ENCODE measurements at regions not wholly inside any gene's neighbourhood (a gene's known extent, or its start where the extent isn't known, plus 50 kb on each side); places are given as distances from the start of the nearest gene placed in this dataset.
"Not testable (repeated sequence)": the region's sequence is repeated elsewhere in the genome, so short reads cannot be mapped to it uniquely, and the experiment has no call there.

DNA sequence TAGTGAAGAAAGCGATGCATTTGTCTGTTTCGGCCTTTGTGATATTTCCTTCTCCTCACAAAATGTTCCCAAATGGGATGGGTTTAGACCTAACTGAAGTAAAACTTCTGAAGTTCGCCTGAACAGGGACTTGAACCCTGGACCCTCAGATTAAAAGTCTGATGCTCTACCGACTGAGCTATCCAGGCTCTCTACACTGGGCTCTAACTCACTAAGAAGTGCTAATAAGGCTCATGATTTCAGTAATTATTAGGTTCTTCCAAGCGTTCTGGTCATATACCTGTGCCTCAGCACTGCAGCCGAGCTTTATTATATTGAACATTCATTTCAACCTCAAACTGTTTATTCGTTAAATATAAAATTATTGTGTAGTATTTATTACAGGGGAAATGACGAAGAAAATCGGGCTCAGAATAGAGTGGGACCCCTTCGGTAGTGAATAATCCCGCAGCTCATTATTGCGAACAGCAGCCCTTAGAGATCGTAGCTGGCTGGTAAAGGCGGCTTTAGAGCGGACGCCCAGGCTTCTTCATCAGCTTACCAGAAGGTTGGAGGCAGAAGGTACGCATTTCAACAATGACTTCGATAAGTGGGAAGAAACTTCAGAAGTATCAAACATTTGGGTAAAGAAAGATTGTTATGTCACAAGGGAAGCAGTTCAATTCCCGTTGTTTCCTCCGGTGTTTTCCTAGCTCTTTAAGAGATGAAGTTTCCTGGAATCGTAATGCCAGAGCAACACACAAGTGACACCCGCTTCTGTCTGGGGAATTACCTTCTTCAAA is 119.0 kb upstream of the ZNF184 start:
- DNase-seq (ENCODE audit: low spot score), result no peak

DNA sequence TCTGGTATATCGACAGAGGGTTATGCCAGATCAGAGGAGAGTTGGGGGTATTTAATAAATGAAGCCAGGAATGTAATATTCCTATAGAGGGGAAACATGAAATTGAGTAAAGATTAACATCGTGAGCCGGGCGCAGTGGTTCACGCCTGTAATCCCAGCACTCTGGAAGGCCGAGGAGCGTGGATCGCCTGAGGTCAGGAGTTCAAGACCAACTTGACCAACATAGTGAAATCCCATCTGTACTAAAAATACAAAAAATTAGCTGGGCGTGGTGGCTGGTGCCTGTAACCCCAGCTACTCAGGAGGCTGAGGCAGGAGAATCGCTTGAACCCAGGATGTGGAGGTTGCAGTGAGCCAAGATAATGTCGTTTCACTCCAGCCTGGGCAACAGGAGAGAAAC is 112.4 kb upstream of the ZNF184 start:
- DNase-seq (ENCODE audit: low spot score), result not testable (repeated sequence)

- DNase-seq (ENCODE audit: low spot score), result no peak
These were observed 111.4 kb upstream of the ZNF184 start for GRCh38 chr6:27584326-27584725.

GRCh38 chr6:27582928-27583725 is 110.2 kb upstream of the ZNF184 start:
- DNase-seq (ENCODE audit: low spot score), result no peak

GRCh38 chr6:27579973-27580372 is 107.1 kb upstream of the ZNF184 start:
- no peak for DNase-seq (ENCODE audit: low spot score)

GRCh38 chr6:27577922-27578321 is 105.0 kb upstream of the ZNF184 start:
- no peak for DNase-seq (ENCODE audit: low spot score)

DNA sequence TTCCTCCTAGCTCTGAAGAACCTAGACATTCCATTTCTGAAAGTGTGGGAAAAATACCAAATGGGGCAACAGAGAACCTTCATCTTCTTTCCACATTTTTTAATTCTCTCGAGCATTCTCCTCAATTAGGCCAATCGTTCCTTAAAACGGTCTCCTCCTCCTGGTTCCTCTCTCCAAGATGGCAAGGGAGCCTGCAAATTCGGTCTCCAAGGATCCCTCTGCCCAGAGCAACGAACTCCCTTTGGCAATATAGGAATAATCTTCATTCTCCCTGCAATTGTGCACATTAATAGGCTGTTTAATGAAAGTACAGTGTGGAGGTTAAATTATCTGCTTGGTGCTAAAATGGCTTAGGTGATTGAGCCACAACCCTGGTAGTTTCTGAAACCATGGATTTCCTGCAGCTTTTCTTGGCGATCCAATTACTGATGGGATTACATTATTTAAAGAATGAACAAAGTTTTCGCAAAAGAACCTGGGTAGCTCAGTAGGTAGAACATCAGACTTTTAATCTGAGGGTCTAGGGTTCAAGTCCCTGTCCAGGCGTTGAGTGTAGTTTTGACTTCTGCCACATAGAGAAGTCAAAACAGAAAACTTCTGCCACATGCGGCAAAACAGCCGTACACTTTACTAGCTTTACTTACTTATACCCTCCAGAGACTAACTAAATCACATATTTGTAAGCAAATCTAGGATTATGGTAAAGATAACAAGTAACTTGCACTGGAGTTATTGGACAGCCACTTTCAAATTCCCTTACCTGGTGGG is 102.9 kb upstream of the ZNF184 start:
- DNase-seq (ENCODE audit: low spot score), result no peak

DNA sequence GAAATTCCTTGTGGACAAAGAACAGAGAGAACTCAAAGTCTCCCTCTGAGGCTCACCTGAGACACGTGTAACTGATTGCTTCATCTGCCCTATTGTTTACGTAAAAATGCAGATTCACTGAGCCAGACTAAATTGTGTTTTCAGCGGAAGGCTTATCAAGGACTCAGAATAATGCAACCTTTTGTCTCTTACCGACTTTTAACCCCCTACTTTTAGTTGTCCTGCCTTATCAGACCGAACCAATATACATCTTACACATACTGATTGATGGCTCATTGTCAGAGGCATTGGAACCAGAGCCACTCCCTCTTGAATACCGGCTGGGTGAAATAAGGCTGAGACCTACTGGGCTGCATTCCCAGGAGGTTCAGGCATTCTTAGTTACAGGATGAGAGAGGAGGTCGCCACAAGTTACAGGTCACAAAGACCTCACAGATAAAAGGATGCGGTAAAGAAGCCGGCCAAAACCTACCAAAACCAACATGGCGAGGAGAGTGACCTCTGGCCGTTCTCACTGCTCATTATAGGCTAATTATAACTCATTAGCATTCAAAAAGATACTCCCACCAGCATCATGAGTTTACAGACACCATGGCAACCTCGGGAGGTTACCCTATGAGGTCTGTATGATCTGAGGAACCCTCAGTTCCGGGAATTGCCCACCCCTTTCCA is 95.5 kb upstream of the ZNF184 start:
- no peak for DNase-seq (ENCODE audit: low spot score)

DNA sequence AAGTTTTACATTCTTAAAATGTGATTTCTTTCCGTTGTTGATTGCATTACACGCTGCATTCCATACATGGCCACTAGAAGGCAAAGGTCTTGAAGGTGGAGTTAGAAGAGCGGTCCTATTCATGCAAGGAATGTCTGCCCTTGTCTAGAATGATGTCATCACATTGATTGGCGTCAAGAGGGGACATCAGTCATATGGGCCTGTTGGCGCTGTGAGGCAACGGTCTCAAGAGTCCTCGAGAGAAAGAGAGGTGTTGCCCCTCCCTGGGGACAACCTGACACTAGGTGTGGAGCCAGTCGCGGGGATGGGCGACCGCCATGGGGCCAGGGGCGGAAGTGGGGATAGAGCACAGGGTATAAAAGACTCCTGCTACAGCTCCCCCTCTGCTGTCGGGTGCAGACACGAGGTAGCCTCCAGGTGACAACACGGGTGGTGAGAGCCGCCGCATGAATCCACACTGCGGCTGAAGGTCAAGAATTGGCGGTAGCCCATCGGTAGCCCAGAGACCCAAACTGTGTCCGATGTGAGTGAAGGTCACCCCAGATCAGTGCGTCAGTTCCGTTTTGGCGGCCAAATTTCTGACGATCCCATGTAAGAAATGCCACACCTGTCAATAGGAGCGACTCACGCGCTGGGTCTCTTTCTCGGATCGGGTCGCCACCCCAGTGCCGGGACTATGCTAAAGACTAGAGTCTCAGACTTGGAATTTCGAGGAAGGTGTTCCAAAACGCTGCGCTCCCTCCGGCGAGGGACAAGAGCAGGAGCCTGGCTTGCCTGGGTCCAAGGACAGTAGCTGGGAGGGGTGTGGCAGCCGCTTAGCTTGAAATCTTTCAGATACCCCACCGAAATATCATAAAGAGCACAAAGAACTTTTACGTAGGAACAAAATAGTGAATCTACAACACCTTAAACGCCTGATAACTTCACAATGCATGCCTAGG is 93.2 kb upstream of the ZNF184 start:
- no peak for DNase-seq (ENCODE audit: low spot score)

DNA sequence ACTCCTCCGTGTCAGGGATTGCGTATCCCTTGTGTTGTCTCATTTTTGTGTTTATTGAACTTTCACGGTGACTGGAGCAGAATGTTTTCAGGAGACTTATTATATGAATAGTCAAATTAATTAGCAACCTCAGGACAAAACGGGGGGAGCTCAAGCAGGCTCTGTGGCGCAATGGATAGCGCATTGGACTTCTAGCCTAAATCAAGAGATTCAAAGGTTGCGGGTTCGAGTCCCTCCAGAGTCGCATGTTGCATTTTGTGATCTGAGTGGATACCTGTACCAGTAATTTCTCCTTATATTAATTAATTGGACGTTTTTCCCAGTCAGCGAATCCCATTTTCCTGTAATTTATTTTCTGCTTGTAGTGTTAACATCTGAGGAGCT is 89.1 kb upstream of the ZNF184 start:
- DNase-seq (ENCODE audit: low spot score), result no peak

DNA sequence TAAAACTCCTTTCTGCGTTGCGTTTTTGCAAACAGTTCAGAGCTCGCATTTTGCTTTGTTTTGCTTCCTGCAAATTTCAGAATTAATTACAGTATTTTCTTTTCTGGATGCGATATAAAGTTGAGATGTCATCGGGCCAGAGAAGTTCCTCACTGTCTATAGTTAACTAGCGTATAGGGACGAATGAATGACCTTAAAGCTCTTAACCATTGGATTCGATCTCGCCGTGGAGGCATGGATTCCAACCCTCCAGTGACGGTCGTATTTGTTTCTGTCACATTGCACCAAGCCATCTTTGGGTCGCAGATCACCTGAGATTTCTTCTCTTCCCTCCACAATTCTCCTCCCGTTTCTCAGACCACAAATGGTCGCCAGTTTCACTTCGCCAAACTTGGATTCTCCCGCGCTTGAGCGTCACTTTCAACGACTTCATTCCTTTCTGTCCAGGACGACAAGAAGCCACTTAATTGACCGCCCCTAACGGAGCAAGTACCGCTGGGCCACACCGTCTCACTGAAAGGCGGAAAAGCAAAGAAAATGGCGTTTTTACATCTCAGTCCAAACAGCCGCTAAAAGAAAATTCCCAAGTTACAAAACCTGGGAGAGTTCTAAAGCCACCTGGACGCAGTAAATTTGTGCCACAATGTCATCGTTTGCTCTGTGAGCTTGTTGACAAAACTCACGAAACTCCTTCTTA is 85.3 kb upstream of the ZNF184 start:
- no peak for DNase-seq (ENCODE audit: low spot score)

DNA sequence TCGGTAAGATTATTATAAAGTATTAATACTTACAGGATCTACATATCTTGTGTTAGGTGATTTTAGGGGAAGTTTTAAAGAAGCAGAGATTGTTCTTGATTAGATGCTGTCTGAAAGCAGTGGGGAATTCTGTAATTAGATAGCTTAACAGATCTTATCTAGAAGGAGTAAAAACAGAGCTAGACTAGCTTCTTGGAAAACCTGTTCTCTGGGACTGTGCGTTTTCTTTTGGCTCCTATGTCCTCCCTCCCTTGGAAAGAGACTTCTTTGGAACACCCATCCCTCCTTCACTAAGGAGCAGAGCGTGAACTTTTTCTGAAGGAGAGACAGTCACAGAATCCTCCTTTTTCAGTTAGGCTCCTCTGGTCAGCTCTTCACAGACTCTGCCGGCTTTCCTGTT is 83.5 kb upstream of the ZNF184 start:
- DNase-seq (ENCODE audit: low spot score), result no peak

- DNase-seq (ENCODE audit: low spot score), result no peak
These were observed 80.4 kb upstream of the ZNF184 start for GRCh38 chr6:27553123-27553904.

DNA sequence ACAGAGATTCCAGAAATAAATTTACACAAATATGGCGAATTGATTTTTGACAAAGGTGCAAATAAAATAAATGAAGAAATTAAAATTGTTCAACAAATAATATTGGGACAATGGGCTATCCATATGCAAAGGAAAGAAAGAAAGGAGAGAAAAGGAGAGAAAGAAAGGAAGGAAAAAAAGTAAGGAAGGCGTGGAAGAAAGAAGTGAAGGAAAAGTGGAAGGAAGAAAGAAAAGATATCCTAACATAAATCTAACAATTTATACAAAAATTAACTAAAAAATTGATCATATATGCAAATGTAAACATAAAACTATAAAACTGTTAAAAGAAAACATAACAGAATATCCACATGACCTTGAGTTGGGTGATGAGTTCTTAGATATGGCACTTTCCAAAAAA is 78.7 kb upstream of the ZNF184 start:
- DNase-seq (ENCODE audit: low spot score), result no peak

DNA sequence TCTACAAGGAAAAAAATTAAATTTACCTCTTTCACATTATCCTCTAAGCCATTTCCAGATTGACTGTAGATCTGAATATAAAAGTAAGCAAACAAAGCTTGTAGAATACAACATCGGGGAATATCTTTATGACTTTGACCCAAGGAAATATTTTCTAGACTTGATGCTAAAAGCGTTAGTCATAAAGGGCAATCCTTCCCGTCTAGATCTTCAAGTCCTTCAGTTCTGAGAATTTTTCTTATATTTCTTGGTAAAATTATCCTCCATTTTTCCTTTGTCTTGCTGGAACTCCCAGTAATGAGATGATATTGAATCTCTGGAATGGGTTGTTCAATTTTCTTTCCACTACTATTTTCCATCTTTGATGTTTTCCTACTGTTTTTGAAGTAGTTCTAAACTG is 77.8 kb upstream of the ZNF184 start:
- no peak for DNase-seq (ENCODE audit: low spot score)

GRCh38 chr6:27549241-27549598 is 76.3 kb upstream of the ZNF184 start:
- DNase-seq (ENCODE audit: low spot score), result not testable (repeated sequence)

GRCh38 chr6:27547157-27548075 is 74.5 kb upstream of the ZNF184 start:
- DNase-seq (ENCODE audit: low spot score), result no peak

- DNase-seq (ENCODE audit: low spot score), result no peak
These were observed 73.6 kb upstream of the ZNF184 start for GRCh38 chr6:27546522-27546921.

Measured in ureter (tissue), 1 donor.